H1 (cell line): ENCODE measurements at regions not wholly inside any gene's neighbourhood (a gene's known extent, or its start where the extent isn't known, plus 50 kb on each side); places are given as distances from the start of the nearest gene placed in this dataset.

Experiments
- CTCF ChIA-PET: fragments of 300-600 bp; sonication (Branson Sonifier 250); formaldehyde crosslinking; loops from one replicate; lab custom pipeline; 2021; ENCODE audit not compliant: partially characterized antibody; lab: Charles Lee
- POLR2A ChIA-PET: fragments of 300-600 bp; sonication (Branson Sonifier 250); formaldehyde crosslinking; loops from one replicate; lab custom pipeline; 2021; ENCODE audit warnings: inconsistent platforms; ENCODE audit not compliant: partially characterized antibody; lab: Charles Lee
- DNase-seq, 2 experiments: peaks; one replicate each; pipeline versions ENCODE4 v3.0.0 to v3.0.0-alpha.2; 2010 to 2022; ENCODE audit warnings: low spot score in 2 of 2, low read depth in 1 of 2, mixed read lengths in 1 of 2
- FAIRE-seq: peaks from 2 replicates; lab custom pipeline; 2011; peaks lifted over from hg19 to GRCh38; lab: Jason Lieb, UNC
- H2AFZ ChIP-seq: 2 replicates; pipeline ENCODE4 v1.8.1; 2012; ENCODE audit warnings: low read length, inconsistent platforms
- H2AK5ac ChIP-seq: 2 replicates; pipeline ENCODE4 v1.6.1; 2013; ENCODE audit warnings: low read depth, low read length
- H2BK120ac ChIP-seq: replicated peaks from 2 replicates; pipeline ENCODE3; 2013; ENCODE audit warnings: low read depth, low read length, inconsistent platforms
- H2BK12ac ChIP-seq: 2 replicates; pipeline ENCODE4 v1.6.1; 2013; ENCODE audit warnings: low read depth, low read length
- H2BK15ac ChIP-seq: 2 replicates; pipeline ENCODE4 v1.6.1; 2013; ENCODE audit warnings: low read length
- H2BK20ac ChIP-seq: 2 replicates; pipeline ENCODE4 v1.6.1; 2013; ENCODE audit warnings: low read length
- H2BK5ac ChIP-seq: 2 replicates; pipeline ENCODE4 v1.6.1; 2013; ENCODE audit warnings: low read depth, low read length
- H3K14ac ChIP-seq: 2 replicates; pipeline ENCODE4 v1.6.1; 2013; ENCODE audit warnings: inconsistent platforms; ENCODE audit not compliant: insufficient read length
- H3K18ac ChIP-seq: 2 replicates; pipeline ENCODE4 v1.6.1; 2013; ENCODE audit warnings: low read length; ENCODE audit errors: extremely low read depth
- H3K23ac ChIP-seq: 2 replicates; pipeline ENCODE4 v1.6.1; 2013; ENCODE audit warnings: inconsistent platforms; ENCODE audit not compliant: insufficient read length
- H3K23me2 ChIP-seq: 2 replicates; pipeline ENCODE4 v1.6.1; 2013; ENCODE audit warnings: low read depth, low read length
- H3K27ac ChIP-seq: 2 replicates; pipeline ENCODE4 v1.6.1; 2011; ENCODE audit warnings: low read depth, low read length, inconsistent platforms
- H3K27me3 ChIP-seq, 4 experiments: replicated peaks in 1 of 4; 1 replicate in 1 of 4; 2 replicates in 3 of 4; pipeline versions ENCODE4 v1.6.1 to v1.8.1; 2011 to 2013; ENCODE audit warnings: low read length in 3 of 4, mild to moderate bottlenecking in 3 of 4, inconsistent platforms in 2 of 4, mixed read lengths in 2 of 4, moderate library complexity in 1 of 4; ENCODE audit not compliant: control insufficient read depth in 3 of 4, insufficient read depth in 3 of 4; ENCODE audit errors: extremely low read depth in 1 of 4
- H3K36me3 ChIP-seq, 4 experiments: 2 replicates each; pipeline versions ENCODE4 v1.6.1 to v1.8.1; 2011 to 2013; ENCODE audit warnings: mild to moderate bottlenecking in 4 of 4, low read length in 3 of 4, moderate library complexity in 2 of 4, control low read depth in 1 of 4, inconsistent platforms in 1 of 4; ENCODE audit not compliant: insufficient read depth in 4 of 4, control insufficient read depth in 2 of 4
- H3K4ac ChIP-seq: replicated peaks from 2 replicates; pipeline ENCODE3; 2013; ENCODE audit warnings: low read length, low read depth, mixed read lengths, inconsistent platforms; ENCODE audit not compliant: insufficient read length
- H3K4me1 ChIP-seq, 4 experiments: replicated peaks in 1 of 4; 1 replicate in 1 of 4; 2 replicates in 3 of 4; pipeline versions ENCODE4 v1.6.1 to v1.8.1; 2011 to 2013; ENCODE audit warnings: low read length in 3 of 4, inconsistent platforms in 2 of 4, mixed read lengths in 1 of 4; ENCODE audit not compliant: insufficient read depth in 4 of 4, control insufficient read depth in 3 of 4
- H3K4me2 ChIP-seq, 2 experiments: 2 replicates each; pipeline versions ENCODE4 v1.6.1 to v1.8.1; 2011 to 2013; ENCODE audit warnings: low read depth in 2 of 2, low read length in 2 of 2, control low read depth in 1 of 2, inconsistent platforms in 1 of 2, mild to moderate bottlenecking in 1 of 2; ENCODE audit not compliant: insufficient read depth in 1 of 2
- H3K4me3 ChIP-seq, 4 experiments: fragments of 200-600, 300-600 bp in 1 of 4; sonication (generic), shearing (Covaris generic), sonication (Bioruptor Twin) in 1 of 4; 2 replicates each; pipeline versions ENCODE4 v1.5.1 to v1.8.1; 2011 to 2016; ENCODE audit warnings: low read length in 4 of 4, low read depth in 3 of 4, control low read depth in 2 of 4, inconsistent platforms in 2 of 4, mild to moderate bottlenecking in 2 of 4, mixed read lengths in 1 of 4, moderate library complexity in 1 of 4; ENCODE audit not compliant: insufficient read depth in 2 of 4; ENCODE audit errors: extremely low read depth in 1 of 4
- H3K56ac ChIP-seq: replicated peaks from 2 replicates; pipeline ENCODE3; 2013; ENCODE audit warnings: low read depth, mild to moderate bottlenecking, mixed read lengths, low read length, inconsistent platforms; ENCODE audit not compliant: insufficient read length
- H3K79me1 ChIP-seq: 2 replicates; pipeline ENCODE4 v1.6.1; 2013; ENCODE audit warnings: low read depth, low read length, control low read depth
- H3K79me2 ChIP-seq, 2 experiments: 2 replicates each; pipeline versions ENCODE4 v1.6.1 to v1.8.1; 2012 to 2013; ENCODE audit warnings: low read length in 2 of 2, mild to moderate bottlenecking in 2 of 2, inconsistent platforms in 1 of 2; ENCODE audit not compliant: insufficient read depth in 2 of 2, control insufficient read depth in 1 of 2
- H3K9ac ChIP-seq, 4 experiments: replicated peaks in 1 of 4; 1 replicate in 1 of 4; 2 replicates in 3 of 4; pipeline versions ENCODE4 v1.6.1 to v1.8.1; 2011 to 2013; ENCODE audit warnings: low read depth in 3 of 4, low read length in 3 of 4, control low read depth in 2 of 4, mild to moderate bottlenecking in 2 of 4, moderate library complexity in 2 of 4, inconsistent platforms in 1 of 4; ENCODE audit errors: extremely low read depth in 1 of 4
- H3K9me3 ChIP-seq, 2 experiments: 2 replicates each; pipeline versions ENCODE4 v1.6.1 to v1.8.1; 2012 to 2013; ENCODE audit warnings: mild to moderate bottlenecking in 2 of 2, moderate library complexity in 2 of 2, control low read depth in 1 of 2, inconsistent platforms in 1 of 2, low read depth in 1 of 2, low read length in 1 of 2, mixed read lengths in 1 of 2; ENCODE audit not compliant: insufficient read depth in 2 of 2
- H4K20me1 ChIP-seq, 2 experiments: replicated peaks in 1 of 2; 2 replicates each; pipeline versions ENCODE3 to v1.8.1; 2011 to 2013; ENCODE audit warnings: inconsistent platforms in 2 of 2, low read length in 2 of 2, mild to moderate bottlenecking in 1 of 2; ENCODE audit not compliant: insufficient read depth in 2 of 2, control insufficient read depth in 1 of 2
- H4K5ac ChIP-seq: 2 replicates; pipeline ENCODE4 v1.6.1; 2013; ENCODE audit warnings: low read length, low read depth, mixed read lengths, inconsistent platforms; ENCODE audit not compliant: insufficient read length
- H4K8ac ChIP-seq: 2 replicates; pipeline ENCODE4 v1.8.0; 2013; ENCODE audit warnings: mild to moderate bottlenecking, moderate library complexity, low read length, inconsistent platforms; ENCODE audit not compliant: insufficient read depth; ENCODE audit errors: extremely low read depth
- H4K91ac ChIP-seq: replicated peaks from 2 replicates; pipeline ENCODE3; 2013; ENCODE audit warnings: low read length, mixed read lengths, inconsistent platforms; ENCODE audit not compliant: insufficient read length
- ASH2L ChIP-seq: fragments of 200-600, 300-600 bp; sonication (generic); IDR thresholded peaks from one replicate; pipeline ENCODE4 v1.7.1; 2017; ENCODE audit warnings: low read length
- BACH1 ChIP-seq: IDR thresholded peaks from 2 replicates; pipeline ENCODE4 v1.6.1; 2012; ENCODE audit warnings: low read length, improper control_type of control experiment
- CBX5 ChIP-seq: fragments of 300-800, 300-1000 bp; sonication (generic); IDR thresholded peaks from 2 replicates; pipeline ENCODE4 v1.7.1; 2016; ENCODE audit warnings: antibody characterized with exemption, low read length, low read depth
- CHD2 ChIP-seq: IDR thresholded peaks from 2 replicates; pipeline ENCODE4 v1.6.1; 2012; ENCODE audit warnings: low read length, improper control_type of control experiment
- CREB1 ChIP-seq: IDR thresholded peaks from 2 replicates; pipeline ENCODE4 v1.6.1; 2012; ENCODE audit warnings: inconsistent platforms
- GTF2F1 ChIP-seq: IDR thresholded peaks from 2 replicates; pipeline ENCODE4 v1.6.1; 2012; ENCODE audit warnings: low read depth, low read length, improper control_type of control experiment, borderline replicate concordance
- HDAC2 ChIP-seq, 2 experiments: fragments of 300-600 bp in 1 of 2; sonication (generic) in 1 of 2; IDR thresholded peaks; 2 replicates each; pipeline ENCODE4 v1.6.1; 2011 to 2012; ENCODE audit warnings: low read depth in 2 of 2, low read length in 2 of 2, mild to moderate bottlenecking in 2 of 2, moderate library complexity in 2 of 2, borderline replicate concordance in 1 of 2, inconsistent platforms in 1 of 2
- JUND ChIP-seq: IDR thresholded peaks from 2 replicates; pipeline ENCODE4 v1.6.1; 2011; ENCODE audit warnings: mild to moderate bottlenecking, improper control_type of control experiment, low read length
- NRF1 ChIP-seq: IDR thresholded peaks from 2 replicates; pipeline ENCODE4 v1.6.1; 2011; ENCODE audit warnings: mild to moderate bottlenecking, low read depth, low read length, improper control_type of control experiment
- SIN3A ChIP-seq, 2 experiments: IDR thresholded peaks in 1 of 2; conservative IDR thresholded peaks in 1 of 2; 2 replicates each; pipeline ENCODE4 v1.6.1; 2011 to 2012; ENCODE audit warnings: low read length in 2 of 2, improper control_type of control experiment in 1 of 2, low read depth in 1 of 2, mild to moderate bottlenecking in 1 of 2
- SIRT6 ChIP-seq: IDR thresholded peaks from one replicate; pipeline ENCODE4 v1.7.1; 2012; ENCODE audit warnings: low read length, inconsistent platforms
- SP1 ChIP-seq: IDR thresholded peaks from 2 replicates; pipeline ENCODE4 v1.6.1; 2011; ENCODE audit warnings: low read depth, low read length
- TAF1 ChIP-seq: IDR thresholded peaks from 2 replicates; pipeline ENCODE4 v1.6.1; 2011; ENCODE audit warnings: mild to moderate bottlenecking, low read depth, low read length
- TBP ChIP-seq: IDR thresholded peaks from 2 replicates; pipeline ENCODE4 v1.6.1; 2011; ENCODE audit warnings: low read depth, low read length, improper control_type of control experiment
- TEAD4 ChIP-seq: IDR thresholded peaks from 2 replicates; pipeline ENCODE4 v1.6.1; 2012; ENCODE audit warnings: low read depth, low read length, inconsistent platforms, mixed read lengths
- WGBS, 2 experiments: shearing (Covaris generic) in 1 of 2; methylation state at CpG; one replicate each; pipeline versions ENCODE4 v1.1.6 to v1.1.7; 2013 to 2015; ENCODE audit warnings: low lambda C conversion rate in 2 of 2, mixed read lengths in 2 of 2, inconsistent platforms in 1 of 2, low coverage in 1 of 2, missing lambda C conversion rate in 1 of 2; ENCODE audit not compliant: insufficient replicate concordance in 2 of 2, insufficient coverage in 1 of 2, insufficient read length in 1 of 2; ENCODE audit errors: extremely low coverage in 1 of 2, missing lambda C conversion rate in 1 of 2; 5-methylcytosine and 5-hydroxymethylcytosine counted together
- TF ChIP-seq, protein P1 (sequence below): IDR thresholded peaks from 2 replicates; pipeline ENCODE4 v1.6.1; 2011; ENCODE audit warnings: low read length, improper control_type of control experiment

DNA sequence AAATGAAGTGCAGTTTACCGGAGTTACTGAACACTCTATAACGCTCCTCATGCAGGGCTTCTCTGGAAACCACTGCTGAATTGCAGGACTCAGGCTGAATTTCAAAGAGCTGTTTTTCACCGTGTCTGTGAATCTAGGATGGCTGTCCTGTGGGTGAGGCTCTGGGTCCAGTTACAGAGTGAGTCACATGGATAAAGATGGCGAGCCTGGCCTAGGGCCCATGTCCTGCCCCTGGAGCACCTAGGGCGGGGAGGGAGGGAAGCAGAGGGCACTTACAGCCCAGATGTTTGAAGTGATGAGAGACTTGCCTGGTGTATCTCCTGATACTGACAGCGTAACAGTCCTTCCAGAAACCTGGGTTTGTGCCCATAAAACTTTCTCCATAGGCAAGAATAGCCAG, 583.0 kb downstream of the IRS1 start:
- Histone ChIP-seq H2BK15ac (no peak overlapping the region), H4K91ac (no peak overlapping the region), H4K5ac (no peak overlapping the region), H3K79me1 (no peaks in the 10 kb centered on the region), H3K9ac (no peak overlapping the region), H3K56ac (no peak overlapping the region), H4K8ac (no peak overlapping the region), H3K23me2 (peaks cover 2% of the 10 kb centered on the region; the same call in 1 of the 2 replicates), H4K20me1 (no peaks in the 10 kb centered on the region), H3K9me3 (no peaks in the 10 kb centered on the region), H3K27ac (no peak overlapping the region), H3K4me2 (no peak overlapping the region), H2BK12ac (no peak overlapping the region), H3K36me3 (no peaks in the 10 kb centered on the region), H3K27me3 (no peaks in the 10 kb centered on the region), H2AK5ac (no peak overlapping the region), H3K18ac (no peak overlapping the region), H2BK20ac (no peak overlapping the region), H2BK120ac (no peak overlapping the region), H2BK5ac (no peak overlapping the region), H3K14ac (no peak overlapping the region), H3K4me1 (no peaks in the 10 kb centered on the region), H3K4ac (no peak overlapping the region), H3K4me3 (no peak overlapping the region), H2AFZ (peak overlapping the region; percentile 93; the same call in 1 of the 2 replicates), H3K79me2 (no peaks in the 10 kb centered on the region), H3K23ac (no peak overlapping the region)
- ChIA-PET POLR2A (no interaction called here), CTCF (interaction anchor here (0.7 to 3.6 kb wide), 26 partner anchors 9 to 646 kb away, joined by 3 to 15 read pairs (median 4); partner anchors contain the start of gene IRS1)
- no peak for DNase-seq
- FAIRE-seq = no peak
- 97% methylated on average over 6 of the region's 6 CpGs; no CpG with 5 or more reads in 1 of the 2 experiments for WGBS, 2 experiments
- TF ChIP-seq, protein P1, sequence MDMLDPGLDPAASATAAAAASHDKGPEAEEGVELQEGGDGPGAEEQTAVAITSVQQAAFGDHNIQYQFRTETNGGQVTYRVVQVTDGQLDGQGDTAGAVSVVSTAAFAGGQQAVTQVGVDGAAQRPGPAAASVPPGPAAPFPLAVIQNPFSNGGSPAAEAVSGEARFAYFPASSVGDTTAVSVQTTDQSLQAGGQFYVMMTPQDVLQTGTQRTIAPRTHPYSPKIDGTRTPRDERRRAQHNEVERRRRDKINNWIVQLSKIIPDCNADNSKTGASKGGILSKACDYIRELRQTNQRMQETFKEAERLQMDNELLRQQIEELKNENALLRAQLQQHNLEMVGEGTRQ = no peak
- no peak for TF ChIP-seq CHD2
- TF ChIP-seq TAF1 = no peak
- TF ChIP-seq CBX5 = no peak
- TF ChIP-seq ASH2L = no peak
- TF ChIP-seq NRF1 = no peak
- no peak for TF ChIP-seq HDAC2 (IDR thresholded peaks at IDR 0.05; ENCODE audit: borderline replicate concordance in 1 of 2, low read depth in 2 of 2, low read length in 2 of 2)
- TF ChIP-seq TEAD4 = no peak
- TF ChIP-seq SIN3A (conservative IDR thresholded peaks at IDR 0.05 in 1 of 2, IDR thresholded peaks at IDR 0.05 in 1 of 2; ENCODE audit: low read depth in 1 of 2, low read length in 2 of 2) = no peak
- TF ChIP-seq JUND = no peak
- no peak for TF ChIP-seq CREB1
- no peak for TF ChIP-seq BACH1
- no peak for TF ChIP-seq SP1
- no peak for TF ChIP-seq TBP
- TF ChIP-seq GTF2F1 = no peak
- no peak for TF ChIP-seq SIRT6
